ENCODE measurements at regions not wholly inside any gene's neighbourhood (a gene's known extent, or its start where the extent isn't known, plus 50 kb on each side); places are given as distances from the start of the nearest gene placed in this dataset.

DNA sequence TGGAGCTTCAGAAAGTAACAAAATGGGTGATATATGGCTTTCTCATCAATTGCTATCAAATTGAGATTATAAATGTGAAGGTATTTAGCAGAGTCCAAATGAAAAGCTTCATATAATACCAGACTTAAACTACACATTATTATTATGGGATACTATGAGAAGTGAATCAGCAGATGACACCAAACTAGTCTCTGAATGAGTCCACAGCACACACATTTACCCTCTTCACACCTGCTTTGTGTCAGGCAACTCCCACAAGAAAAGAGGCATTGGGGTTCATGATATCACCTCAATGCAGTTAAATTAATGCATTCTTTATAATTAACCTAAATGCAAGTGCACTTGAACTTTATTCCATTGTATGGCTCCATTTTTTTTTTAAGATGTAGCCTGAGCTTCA, 330.5 kb downstream of the BCL11B start:
- no peak for DNase-seq

DNA sequence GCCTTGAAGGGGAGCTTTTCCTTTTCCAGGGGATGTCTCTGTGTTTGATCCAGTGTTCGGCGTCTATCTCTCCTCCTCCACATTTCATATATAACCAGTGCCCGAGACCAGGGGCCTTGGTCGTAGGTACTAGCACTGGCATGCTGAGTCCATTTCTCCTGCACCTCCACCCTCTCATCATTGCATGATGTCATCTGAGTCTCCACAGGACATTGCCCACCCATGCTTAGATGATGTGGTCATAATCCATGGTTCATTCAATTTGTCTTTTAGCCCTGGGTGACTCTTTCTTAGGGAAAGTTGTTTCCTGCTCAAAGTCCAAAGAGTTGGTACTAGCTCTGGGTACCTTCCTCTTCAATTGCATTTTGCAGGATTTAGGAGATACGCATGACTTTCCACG, 328.1 kb downstream of the BCL11B start:
- DNase-seq, result no peak

GRCh38 chr14:98944989-98945388, 327.0 kb downstream of the BCL11B start:
- DNase-seq, result no peak

DNA sequence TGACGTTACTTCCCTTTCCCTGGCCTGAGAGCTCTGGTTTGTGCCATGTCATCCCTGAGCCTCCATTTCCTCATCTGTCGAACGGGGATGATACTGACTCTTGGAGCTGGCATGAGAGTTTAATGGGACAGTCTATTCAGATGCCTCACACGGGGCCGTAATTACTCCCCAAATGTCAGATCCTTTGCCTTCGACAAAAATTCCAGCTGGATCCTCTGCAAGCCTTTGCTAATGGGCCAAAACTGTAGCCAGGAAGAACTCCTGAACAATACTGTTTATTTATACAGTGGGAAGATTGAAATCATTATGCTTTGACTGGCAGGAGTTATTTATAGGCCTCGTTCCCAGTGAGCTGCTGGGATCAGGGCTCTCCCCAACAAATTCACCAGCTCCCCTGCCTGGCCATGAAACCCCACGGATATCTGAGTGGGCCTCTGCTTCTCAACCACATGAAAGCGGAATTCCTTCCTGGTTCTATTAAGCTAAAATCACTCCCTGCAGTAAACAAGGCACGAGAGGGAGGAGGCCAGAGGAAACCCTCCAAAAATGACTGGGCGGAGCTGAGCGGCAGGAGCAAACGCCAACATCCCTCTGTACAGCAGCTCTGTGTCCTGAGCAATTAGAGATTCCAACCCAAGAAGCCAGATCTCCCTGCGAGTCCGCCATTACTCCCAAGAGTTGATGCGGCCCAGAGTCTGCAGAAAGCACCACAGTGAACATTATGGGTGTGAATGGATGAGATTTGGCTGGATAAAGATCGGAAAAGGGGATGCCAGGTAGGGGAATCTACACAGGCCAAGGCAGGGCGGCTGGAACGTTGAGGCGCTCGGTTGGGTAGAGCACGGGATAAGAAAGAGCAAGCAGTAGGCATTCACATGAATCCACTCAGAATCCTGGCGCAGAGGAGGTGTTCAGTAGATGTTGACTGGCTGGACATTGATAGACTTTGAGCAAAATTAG, 326.1 kb downstream of the BCL11B start:
- DNase-seq, result no peak

DNA sequence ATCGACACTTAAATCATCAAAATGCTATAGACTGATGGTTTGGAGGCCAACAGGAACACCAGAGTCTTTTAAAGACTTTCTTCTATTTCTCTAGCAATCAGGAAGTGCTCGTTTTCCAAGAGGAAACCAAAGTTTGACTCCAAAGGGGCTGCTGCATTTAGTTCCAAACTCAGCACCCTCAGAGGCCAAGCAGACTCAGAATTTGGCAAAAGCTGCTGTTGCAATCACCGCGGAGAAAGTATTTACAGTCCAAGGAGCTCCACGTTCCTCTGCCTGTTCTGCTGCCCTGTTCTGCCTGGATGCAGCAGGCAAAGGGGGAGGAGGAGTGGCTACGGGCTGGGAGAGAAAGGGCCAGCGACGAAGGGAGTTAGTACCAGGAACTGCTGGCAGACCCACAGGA, 325.1 kb downstream of the BCL11B start:
- DNase-seq, result no peak

DNA sequence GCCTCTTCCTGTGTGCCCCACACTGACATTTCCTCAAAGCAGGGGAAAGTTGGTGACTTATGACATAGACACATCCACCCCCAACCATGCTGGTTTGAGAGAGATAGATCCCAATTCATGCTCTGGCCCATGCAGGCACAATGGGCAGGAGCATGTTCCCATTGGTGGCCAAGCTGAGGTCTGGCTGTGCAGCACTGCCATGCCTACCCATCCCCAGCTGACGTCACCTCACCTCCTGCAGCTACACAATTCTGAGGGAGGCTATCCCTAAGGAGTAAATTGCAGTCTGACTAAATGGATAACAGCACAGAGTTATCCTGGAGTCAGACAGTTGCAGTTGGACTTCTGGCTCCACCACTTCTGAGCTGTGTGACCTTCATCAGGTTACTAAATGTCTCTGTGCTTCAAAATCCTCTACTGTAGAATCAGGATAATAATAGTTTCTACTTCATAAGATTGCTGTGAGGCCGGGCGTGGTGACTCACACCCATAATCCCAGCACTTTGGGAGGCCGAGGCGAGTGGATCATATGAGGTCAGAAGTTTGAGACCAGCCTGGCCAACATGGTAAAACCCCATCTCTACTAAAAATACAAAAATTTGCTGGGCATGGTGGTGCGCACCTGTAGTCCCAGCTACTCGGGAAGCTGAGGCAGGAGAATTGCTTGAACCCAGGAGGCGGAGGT, 323.9 kb downstream of the BCL11B start:
- no peak for DNase-seq

- no peak for DNase-seq
Observed at GRCh38 chr14:98949051-98949450, 322.9 kb downstream of the BCL11B start.

DNA sequence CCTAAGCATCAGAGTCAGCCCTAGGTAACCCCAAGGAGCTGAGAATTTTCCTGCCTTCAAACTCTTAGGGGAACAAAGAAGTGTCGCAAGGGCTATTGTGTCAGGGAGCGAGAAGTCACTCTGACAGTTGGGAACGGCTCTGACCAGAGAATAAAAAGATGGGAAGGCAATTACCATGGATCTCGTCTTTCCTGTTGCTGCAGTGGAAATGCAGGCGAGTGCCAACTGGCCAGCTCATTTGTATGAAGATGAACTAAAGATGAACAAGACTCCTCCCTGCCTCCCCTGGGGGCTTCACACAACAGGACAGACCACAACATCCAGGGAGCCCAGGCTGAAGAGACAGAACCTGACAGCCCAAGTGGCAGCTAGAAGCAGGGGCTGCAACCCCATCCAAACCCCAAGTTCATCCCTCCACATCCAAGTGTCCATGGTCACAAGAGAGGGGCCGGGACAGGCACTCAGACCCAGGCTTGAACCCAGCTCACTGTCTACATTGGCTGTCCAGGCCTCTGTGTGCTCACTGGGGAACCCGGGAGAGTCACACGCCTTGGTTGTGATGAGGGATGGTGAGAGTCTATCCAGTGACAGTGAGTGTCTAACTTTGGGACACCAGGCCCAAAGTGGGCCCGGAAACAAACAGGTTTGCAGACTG, 322.4 kb downstream of the BCL11B start:
- no peak for DNase-seq

- no peak for DNase-seq
Observed at GRCh38 chr14:98950353-98950895, 321.6 kb downstream of the BCL11B start.

DNA sequence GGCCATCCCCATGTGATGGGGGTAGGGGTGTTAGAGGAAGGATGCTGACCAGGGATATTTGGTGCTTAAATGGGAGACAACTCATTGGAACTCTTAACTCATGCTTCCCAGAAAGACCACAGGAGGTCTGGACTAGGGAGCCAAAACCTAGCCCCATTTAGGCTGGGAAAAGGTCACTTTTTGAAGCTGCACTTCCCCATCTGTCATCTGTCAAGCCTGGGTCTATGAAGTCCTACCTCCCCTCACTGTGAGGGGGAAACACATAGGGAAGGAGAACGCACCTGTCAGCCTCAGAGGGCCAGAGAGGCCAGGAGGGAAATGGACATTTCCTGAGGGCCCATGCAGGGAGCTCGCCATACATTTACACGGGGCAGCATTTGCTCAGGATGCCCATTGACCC, 321.0 kb downstream of the BCL11B start:
- DNase-seq, result no peak

GRCh38 chr14:98951521-98952152, 320.4 kb downstream of the BCL11B start:
- DNase-seq, result no peak

DNA sequence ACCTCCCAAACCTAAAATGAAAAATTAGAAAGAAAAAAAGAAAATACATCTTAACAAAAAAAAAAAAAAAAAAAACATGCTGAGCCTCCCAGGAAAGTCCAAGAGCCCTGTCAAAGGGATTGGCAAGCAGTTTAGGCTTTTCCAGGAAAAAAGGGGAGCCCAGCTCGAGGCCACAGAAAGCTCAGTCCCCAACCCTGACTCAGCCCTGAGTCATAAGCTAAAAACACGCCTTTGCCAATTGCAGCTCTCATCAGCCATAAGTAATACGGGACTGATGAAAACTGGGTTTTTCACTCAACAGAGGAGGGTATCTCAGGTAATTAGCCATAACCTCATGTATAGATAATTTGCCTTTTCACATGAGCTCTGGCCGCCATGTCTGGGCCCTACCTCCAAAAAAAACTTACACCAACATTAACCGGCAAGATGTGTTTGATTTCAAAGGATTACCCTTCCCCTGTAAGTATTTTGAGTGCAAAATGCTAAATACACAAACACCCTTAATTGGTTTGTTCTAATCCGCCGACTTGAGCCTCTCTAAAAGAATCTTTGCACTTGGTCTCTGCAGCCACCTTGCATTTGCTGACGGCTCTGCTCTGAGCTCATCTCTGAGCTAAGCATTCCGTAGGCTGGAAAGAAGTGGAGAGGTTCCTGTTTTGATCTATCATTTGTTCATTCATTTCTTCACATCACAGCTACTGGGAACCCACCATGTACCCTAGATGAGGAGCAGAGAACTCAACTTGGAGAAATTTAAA, 319.2 kb downstream of the BCL11B start:
- peak; percentile 41 for DNase-seq

DNA sequence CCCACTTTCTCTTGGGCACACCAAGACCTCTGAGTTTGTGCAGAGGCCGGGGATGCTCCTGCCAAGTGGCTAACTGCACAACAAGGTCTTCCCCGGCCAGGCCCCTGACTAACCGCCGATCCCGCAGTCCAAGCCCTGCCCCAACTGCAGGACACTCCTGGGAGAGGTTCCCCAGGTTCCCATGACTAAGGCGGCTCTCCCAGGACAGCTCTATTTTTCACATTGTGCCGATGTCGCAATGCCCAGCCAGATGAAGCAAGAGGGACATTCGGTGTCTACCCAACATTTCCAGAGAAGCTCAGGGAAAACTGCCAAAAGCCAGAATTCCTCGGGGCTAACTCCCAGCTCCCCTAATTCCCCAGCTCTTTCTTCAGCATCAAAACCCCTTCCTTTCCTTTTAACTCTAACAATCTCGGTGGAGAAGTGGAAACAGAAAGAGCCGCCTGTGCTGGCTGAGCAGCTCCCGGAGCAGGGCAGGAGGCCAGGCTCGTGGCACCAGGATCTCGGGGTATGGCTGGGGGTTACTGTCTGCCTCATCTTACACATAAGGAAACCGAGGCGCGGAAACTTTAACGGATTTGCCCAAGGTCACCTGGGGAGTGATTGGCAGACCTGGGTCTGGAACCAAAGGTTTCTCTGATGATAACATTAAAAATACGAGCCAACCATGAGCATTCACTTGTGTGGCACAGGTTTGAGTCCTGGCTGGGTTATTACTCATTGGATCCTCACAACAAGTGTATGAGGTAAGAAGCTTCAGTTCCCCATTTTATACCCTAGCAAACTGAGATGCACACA, 318.2 kb downstream of the BCL11B start:
- no peak for DNase-seq

- no peak for DNase-seq
Observed at GRCh38 chr14:98954349-98955000, 317.5 kb downstream of the BCL11B start.

- DNase-seq, result no peak
Observed at GRCh38 chr14:98955036-98955740, 316.8 kb downstream of the BCL11B start.

GRCh38 chr14:98955741-98956070, 316.3 kb downstream of the BCL11B start:
- no peak for DNase-seq

GRCh38 chr14:98956181-98956580, 315.8 kb downstream of the BCL11B start:
- DNase-seq, result no peak

DNA sequence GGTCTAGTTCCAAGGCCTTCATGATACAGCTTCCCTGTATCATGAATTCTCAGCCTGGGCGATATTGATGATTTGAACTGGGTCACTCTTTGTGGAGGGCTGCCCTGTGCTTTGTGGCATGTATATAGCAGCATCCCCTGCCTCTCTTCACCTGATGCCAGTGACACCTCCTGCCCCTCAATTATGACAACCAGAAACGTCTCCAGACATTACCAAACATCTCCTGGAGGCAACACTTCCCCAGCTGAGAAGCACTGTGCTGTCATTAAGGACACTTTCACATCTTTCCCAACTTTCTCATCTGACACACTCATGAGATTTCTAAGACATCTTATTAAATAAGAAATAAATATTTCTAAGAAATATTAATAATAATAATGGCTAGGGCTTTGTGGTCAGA, 315.3 kb downstream of the BCL11B start:
- DNase-seq, result no peak

- DNase-seq, result no peak
Observed at GRCh38 chr14:98957211-98958047, 314.6 kb downstream of the BCL11B start.
